Thyroid gland (tissue), 4 donors: ENCODE measurements at regions not wholly inside any gene's neighbourhood (a gene's known extent, or its start where the extent isn't known, plus 50 kb on each side); places are given as distances from the start of the nearest gene placed in this dataset.
A peak's percentile ranks its signal among the peaks of the same experiment; 100 is the strongest.

Source experiments
- DNase-seq, 2 donors: peaks; one replicate each; pipeline ENCODE4 v3.0.0-alpha.2; 2019
- H3K27ac ChIP-seq, 3 donors: fragments of 200-600 bp; sonication (generic); 1 replicate in 2 of 3; 2 replicates in 1 of 3; pipeline ENCODE4 v1.5.1; 2016 to 2019; ENCODE audit warnings: mild to moderate bottlenecking in 1 of 3, moderate library complexity in 1 of 3
- H3K27me3 ChIP-seq: fragments of 200-600 bp; sonication (generic); one replicate; pipeline ENCODE4 v1.5.1; 2019
- H3K36me3 ChIP-seq, 2 donors: fragments of 200-600 bp; sonication (generic); one replicate each; pipeline ENCODE4 v1.5.1; 2016 to 2019
- H3K4me1 ChIP-seq, 2 donors: fragments of 200-600 bp; sonication (generic); one replicate each; pipeline ENCODE4 v1.5.1; 2017 to 2019
- H3K4me3 ChIP-seq, 3 donors: fragments of 200-600 bp; sonication (generic); replicated peaks in 1 of 3; 1 replicate in 2 of 3; 2 replicates in 1 of 3; pipeline ENCODE4 v1.5.1; 2016; ENCODE audit warnings: mild to moderate bottlenecking in 1 of 3
- H3K9me3 ChIP-seq: fragments of 200-600 bp; sonication (generic); one replicate; pipeline ENCODE4 v1.5.1; 2017
- POLR2A ChIP-seq, 2 donors: fragments of 450-650 bp; IDR thresholded peaks; one replicate each; pipeline ENCODE4 v1.6.1; 2017; ENCODE audit warnings: antibody characterized with exemption in 2 of 2, mild to moderate bottlenecking in 2 of 2, moderate library complexity in 1 of 2
- WGBS, 2 donors: methylation state at CpG; one replicate each; pipeline ENCODE4 v1.1.5; 2017; 5-methylcytosine and 5-hydroxymethylcytosine counted together
- intact Hi-C: fragments of 100-400 bp; cut with DNase I; formaldehyde crosslinking; loops from one replicate; pipeline ENCODE4 v1.15.1; 2023
- TF ChIP-seq, protein P1 (sequence below), 6 experiments: fragments of 200-600 bp in 3 of 6; fragments of 450-650 bp in 3 of 6; sonication (generic) in 3 of 6; IDR thresholded peaks; one replicate each; pipeline ENCODE4 v1.5.1; 2016 to 2019; ENCODE audit warnings: antibody characterized with exemption in 6 of 6, mild to moderate bottlenecking in 2 of 6, inconsistent platforms in 1 of 6, moderate library complexity in 1 of 6

DNA sequence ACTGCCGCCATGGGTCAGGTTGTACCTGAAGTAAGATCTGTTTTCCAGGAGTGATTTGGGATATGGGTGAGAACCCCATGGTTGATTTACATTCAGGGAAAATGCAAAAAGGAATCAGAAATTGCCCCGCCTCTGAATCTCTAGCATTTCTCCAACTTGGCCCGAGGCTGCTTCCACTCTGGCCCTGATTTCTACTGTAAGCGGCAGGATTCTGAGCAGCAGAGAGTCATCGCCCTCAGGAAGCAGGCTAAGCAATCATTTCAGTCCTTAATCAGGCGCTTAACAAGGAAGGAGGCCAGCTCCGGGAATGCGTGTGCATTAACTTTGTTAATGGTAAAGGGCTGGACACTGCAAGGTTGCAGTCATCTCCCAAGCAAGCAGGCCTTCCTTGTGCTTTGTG, 88.5 kb upstream of the DHX15 start:
- intact Hi-C loops = no loop called here
- DNase-seq = no peak
- 81 to 85% methylated on average over 8 of the region's 8 CpGs for WGBS, 2 donors
- no peak for TF ChIP-seq POLR2A (IDR thresholded peaks at IDR 0.05)
- TF ChIP-seq, protein P1, sequence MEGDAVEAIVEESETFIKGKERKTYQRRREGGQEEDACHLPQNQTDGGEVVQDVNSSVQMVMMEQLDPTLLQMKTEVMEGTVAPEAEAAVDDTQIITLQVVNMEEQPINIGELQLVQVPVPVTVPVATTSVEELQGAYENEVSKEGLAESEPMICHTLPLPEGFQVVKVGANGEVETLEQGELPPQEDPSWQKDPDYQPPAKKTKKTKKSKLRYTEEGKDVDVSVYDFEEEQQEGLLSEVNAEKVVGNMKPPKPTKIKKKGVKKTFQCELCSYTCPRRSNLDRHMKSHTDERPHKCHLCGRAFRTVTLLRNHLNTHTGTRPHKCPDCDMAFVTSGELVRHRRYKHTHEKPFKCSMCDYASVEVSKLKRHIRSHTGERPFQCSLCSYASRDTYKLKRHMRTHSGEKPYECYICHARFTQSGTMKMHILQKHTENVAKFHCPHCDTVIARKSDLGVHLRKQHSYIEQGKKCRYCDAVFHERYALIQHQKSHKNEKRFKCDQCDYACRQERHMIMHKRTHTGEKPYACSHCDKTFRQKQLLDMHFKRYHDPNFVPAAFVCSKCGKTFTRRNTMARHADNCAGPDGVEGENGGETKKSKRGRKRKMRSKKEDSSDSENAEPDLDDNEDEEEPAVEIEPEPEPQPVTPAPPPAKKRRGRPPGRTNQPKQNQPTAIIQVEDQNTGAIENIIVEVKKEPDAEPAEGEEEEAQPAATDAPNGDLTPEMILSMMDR (IDR thresholded peaks at IDR 0.05) = no peak
- H3K27me3 ChIP-seq = no peaks in the 10 kb centered on the region
- H3K36me3 ChIP-seq = no peaks in the 10 kb centered on the region
- no peak overlapping the region for H3K27ac ChIP-seq
- H3K4me1 ChIP-seq = no peaks in the 10 kb centered on the region
- H3K9me3 ChIP-seq = no peaks in the 10 kb centered on the region
- H3K4me3 ChIP-seq = no peak overlapping the region

DNA sequence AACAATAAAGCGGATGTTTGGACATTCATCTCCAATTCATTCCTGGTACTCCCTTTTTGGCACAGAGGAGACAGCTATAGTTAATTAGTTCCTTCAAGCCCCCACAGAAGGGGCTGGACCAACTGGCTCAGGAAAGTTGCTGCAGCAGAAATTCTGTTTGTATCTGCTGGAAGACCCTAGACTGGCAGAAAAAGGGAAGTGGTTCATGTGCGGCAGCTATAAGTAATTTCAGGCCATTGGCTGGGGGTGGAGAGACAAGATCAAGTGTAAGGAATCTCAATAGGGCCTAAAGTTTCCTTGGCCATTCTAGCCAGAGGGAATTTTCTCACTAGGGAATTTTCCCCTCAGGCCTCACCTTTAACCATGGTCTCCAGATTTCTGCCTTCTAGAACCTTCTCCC, 89.9 kb upstream of the DHX15 start:
- WGBS, 2 donors = 89 to 94% methylated on average over 2 of the region's 2 CpGs

DNA sequence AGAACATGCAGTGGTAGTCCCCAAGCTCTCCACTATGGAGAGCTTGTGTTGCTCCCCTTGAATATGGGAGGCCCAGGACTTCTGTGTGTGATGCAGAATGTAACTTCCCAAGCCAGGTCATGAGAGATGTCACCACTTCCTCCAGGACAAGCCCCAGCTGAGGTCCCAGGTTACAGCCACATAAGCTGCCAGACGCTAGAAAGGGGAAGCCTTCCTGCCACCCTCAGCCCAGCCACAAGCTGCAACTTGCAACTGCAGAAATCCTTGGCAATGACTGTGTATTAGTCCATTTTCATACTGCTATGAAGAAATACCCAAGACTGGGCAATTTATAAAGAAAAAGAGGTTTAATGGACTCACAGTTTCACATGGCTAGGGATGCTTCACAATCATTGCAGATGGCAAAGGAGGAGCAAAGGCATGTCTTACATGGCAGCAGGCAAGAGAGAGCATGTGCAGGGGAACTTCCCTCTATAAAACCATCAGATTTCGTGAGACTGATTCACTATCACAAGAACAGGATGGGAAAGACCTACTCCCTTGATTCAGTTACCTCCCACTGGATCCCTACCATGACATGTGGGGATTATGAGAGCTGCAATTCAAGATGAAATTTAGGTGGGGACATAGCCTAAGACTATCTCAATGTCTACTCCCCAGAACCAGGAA, 91.5 kb upstream of the DHX15 start:
- WGBS, 2 donors = 60 to 92% methylated on average over 2 of the region's 2 CpGs
- Histone ChIP-seq H3K27ac (no peak overlapping the region), H3K9me3 (no peaks in the 10 kb centered on the region), H3K4me1 (no peaks in the 10 kb centered on the region), H3K36me3 (no peaks in the 10 kb centered on the region), H3K4me3 (no peak overlapping the region), H3K27me3 (no peaks in the 10 kb centered on the region)
- TF ChIP-seq, protein P1 (IDR thresholded peaks at IDR 0.05) = no peak
- no peak for TF ChIP-seq POLR2A (IDR thresholded peaks at IDR 0.05)
- intact Hi-C loops = no loop called here
- DNase-seq = no peak

More for the DNA sequence above, 89.9 kb upstream of the DHX15 start:
- no peak overlapping the region for H3K27ac ChIP-seq
- intact Hi-C loops = no loop called here
- H3K4me1 ChIP-seq = no peaks in the 10 kb centered on the region
- H3K9me3 ChIP-seq = no peaks in the 10 kb centered on the region
- TF ChIP-seq, protein P1 (IDR thresholded peaks at IDR 0.05) = no peak
- no peak for TF ChIP-seq POLR2A (IDR thresholded peaks at IDR 0.05)
- no peak overlapping the region for H3K4me3 ChIP-seq
- DNase-seq = no peak
- no peaks in the 10 kb centered on the region for H3K36me3 ChIP-seq
- no peaks in the 10 kb centered on the region for H3K27me3 ChIP-seq

DNA sequence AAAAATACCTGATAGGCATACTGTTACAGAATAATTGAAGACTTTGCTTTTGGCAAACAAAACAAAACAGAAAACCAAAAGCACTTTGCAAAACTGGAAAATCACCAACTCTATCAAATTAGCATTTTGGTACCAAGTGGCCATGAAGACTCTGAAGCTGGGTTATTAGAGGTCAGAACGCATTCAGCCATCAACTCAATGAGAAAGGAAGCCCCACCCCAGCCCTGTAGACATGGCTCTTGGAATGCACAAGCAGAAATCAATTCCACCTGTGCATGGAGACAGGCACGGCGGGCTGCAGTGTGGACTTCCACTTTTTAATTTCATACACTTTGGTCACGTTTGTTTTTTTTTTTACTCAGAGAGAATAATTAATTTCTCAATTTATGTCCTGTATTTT, 93.6 kb upstream of the DHX15 start:
- no peak for TF ChIP-seq POLR2A (IDR thresholded peaks at IDR 0.05)
- TF ChIP-seq, protein P1 (IDR thresholded peaks at IDR 0.05) = no peak
- Histone ChIP-seq H3K4me1 (no peaks in the 10 kb centered on the region), H3K4me3 (no peak overlapping the region), H3K27ac (no peak overlapping the region), H3K36me3 (no peaks in the 10 kb centered on the region), H3K9me3 (no peaks in the 10 kb centered on the region), H3K27me3 (no peaks in the 10 kb centered on the region)
- DNase-seq = peak; percentile 19 to 27
- intact Hi-C loops = no loop called here
- WGBS, 2 donors = 59 to 61% methylated on average over 4 of the region's 4 CpGs

DNA sequence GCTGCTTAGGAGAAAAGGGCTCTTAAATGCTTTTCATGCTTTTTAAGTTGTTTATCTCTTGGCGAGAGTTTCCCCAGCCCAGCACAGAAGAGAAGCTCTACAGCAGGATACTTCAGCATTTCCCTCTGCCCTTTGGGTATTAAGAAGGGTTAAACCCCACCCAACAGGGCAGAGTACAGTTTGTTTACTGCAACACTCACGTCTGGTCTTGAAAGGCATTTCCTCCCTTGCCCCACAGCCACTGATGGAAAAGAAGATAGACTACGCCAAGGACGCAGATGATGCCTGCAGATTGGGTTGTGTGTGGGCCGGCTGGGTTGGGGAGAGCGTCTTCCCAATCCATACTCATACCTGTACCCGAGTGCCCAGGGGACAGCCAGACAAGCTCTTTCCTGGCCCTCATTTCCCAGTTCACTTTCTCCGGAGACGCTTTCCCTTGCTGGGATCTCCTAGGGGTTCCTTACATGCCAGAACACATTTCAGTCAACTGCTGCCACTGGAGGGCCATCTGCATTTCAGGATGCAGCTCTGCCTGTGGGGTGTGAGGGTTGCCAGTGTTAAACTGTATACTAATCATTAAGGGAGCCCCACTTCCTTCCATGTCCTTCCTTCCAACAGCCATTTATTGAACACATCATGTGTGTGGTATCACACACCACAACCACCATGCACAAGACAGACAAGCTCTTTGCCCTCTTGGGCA, 96.5 kb upstream of the DHX15 start:
- H3K4me1 ChIP-seq = no peaks in the 10 kb centered on the region
- H3K27me3 ChIP-seq = no peaks in the 10 kb centered on the region
- TF ChIP-seq POLR2A (IDR thresholded peaks at IDR 0.05) = no peak
- TF ChIP-seq, protein P1 (IDR thresholded peaks at IDR 0.05) = no peak
- H3K27ac ChIP-seq = no peak overlapping the region
- no peaks in the 10 kb centered on the region for H3K36me3 ChIP-seq
- DNase-seq = no peak
- no peak overlapping the region for H3K4me3 ChIP-seq
- H3K9me3 ChIP-seq = no peaks in the 10 kb centered on the region
- whole genome bisulfite sequencing, 2 donors = 55 to 56% methylated on average over 9 of the region's 9 CpGs
- intact Hi-C loops = no loop called here
